ENCODE measurements at regions not wholly inside any gene's neighbourhood (a gene's known extent, or its start where the extent isn't known, plus 50 kb on each side); places are given as distances from the start of the nearest gene placed in this dataset.

DNA sequence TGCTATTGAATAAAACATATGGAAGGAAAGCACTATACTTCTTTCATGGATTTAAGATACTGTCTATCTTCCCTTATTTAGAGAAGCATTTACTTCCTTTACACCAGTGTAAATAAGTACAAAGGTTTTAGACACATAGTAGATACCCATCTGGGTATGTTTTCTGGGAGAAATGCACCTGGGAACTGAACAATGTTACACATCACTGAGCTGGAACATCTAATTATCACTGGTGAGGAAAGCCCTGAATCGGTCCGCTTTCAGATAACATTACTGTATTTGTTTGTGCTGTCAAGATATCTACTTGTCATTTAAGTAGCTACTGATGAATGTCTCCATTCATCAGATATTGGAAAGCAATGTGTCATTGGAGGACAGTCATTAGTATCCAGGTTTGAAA is 964.7 kb upstream of the PTPRD start:
- TF ChIP-seq FOXP2 (optimal IDR thresholded peaks at IDR 0.05; ENCODE audit: borderline replicate concordance, extremely low read depth, extremely low read length, insufficient read depth) (no peak), TAF1 (IDR thresholded peaks at IDR 0.05; ENCODE audit: borderline replicate concordance, insufficient read depth, low read length) (no peak), SIN3A (IDR thresholded peaks at IDR 0.05; ENCODE audit: borderline replicate concordance, insufficient read depth, low read length) (no peak)
- TF ChIP-seq, protein P1, sequence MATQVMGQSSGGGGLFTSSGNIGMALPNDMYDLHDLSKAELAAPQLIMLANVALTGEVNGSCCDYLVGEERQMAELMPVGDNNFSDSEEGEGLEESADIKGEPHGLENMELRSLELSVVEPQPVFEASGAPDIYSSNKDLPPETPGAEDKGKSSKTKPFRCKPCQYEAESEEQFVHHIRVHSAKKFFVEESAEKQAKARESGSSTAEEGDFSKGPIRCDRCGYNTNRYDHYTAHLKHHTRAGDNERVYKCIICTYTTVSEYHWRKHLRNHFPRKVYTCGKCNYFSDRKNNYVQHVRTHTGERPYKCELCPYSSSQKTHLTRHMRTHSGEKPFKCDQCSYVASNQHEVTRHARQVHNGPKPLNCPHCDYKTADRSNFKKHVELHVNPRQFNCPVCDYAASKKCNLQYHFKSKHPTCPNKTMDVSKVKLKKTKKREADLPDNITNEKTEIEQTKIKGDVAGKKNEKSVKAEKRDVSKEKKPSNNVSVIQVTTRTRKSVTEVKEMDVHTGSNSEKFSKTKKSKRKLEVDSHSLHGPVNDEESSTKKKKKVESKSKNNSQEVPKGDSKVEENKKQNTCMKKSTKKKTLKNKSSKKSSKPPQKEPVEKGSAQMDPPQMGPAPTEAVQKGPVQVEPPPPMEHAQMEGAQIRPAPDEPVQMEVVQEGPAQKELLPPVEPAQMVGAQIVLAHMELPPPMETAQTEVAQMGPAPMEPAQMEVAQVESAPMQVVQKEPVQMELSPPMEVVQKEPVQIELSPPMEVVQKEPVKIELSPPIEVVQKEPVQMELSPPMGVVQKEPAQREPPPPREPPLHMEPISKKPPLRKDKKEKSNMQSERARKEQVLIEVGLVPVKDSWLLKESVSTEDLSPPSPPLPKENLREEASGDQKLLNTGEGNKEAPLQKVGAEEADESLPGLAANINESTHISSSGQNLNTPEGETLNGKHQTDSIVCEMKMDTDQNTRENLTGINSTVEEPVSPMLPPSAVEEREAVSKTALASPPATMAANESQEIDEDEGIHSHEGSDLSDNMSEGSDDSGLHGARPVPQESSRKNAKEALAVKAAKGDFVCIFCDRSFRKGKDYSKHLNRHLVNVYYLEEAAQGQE (IDR thresholded peaks at IDR 0.05; ENCODE audit: insufficient read depth in 1 of 2, low read depth in 2 of 2, low read length in 2 of 2), result no peak

All from PFSK-1 (cell line).